SK-N-SH treated with all-trans-retinoic acid at 6 μM for 48 hours (cell line): ENCODE measurements at regions not wholly inside any gene's neighbourhood (a gene's known extent, or its start where the extent isn't known, plus 50 kb on each side); places are given as distances from the start of the nearest gene placed in this dataset.

Source experiments
- ATAC-seq: fragments of 200-7000 bp; cut with Tn5 transposase; 3 replicates; pipeline ENCODE4 v1.9.1; 2020; ENCODE audit warnings: mild to moderate bottlenecking, moderate library complexity
- ARNTL ChIP-seq: fragments of 450-650 bp; formaldehyde crosslinking; IDR thresholded peaks from 2 replicates; pipeline ENCODE4 v1.5.0; 2020; ENCODE audit warnings: low read depth, mild to moderate bottlenecking, moderate library complexity, borderline replicate concordance
- BACH2 ChIP-seq: fragments of 250-450 bp; sonication (Bioruptor Pico); IDR thresholded peaks from 2 replicates; pipeline ENCODE4 v1.9.0; 2021; ENCODE audit warnings: mild to moderate bottlenecking, borderline replicate concordance
- CSDC2 ChIP-seq: fragments of 250-450 bp; sonication (Bioruptor Pico); IDR thresholded peaks from 2 replicates; pipeline ENCODE4 v1.5.0; 2020; ENCODE audit warnings: mild to moderate bottlenecking, moderate library complexity
- GLIS3 ChIP-seq: fragments of 250-450 bp; sonication (Bioruptor Pico); IDR thresholded peaks from 2 replicates; pipeline ENCODE4 v1.5.0; 2020; ENCODE audit warnings: mild to moderate bottlenecking, moderate library complexity
- ISL1 ChIP-seq: fragments of 250-450 bp; sonication (Bioruptor Pico); IDR thresholded peaks from 2 replicates; pipeline ENCODE4 v2.1.2; 2022; ENCODE audit warnings: mild to moderate bottlenecking, moderate library complexity
- OSR1 ChIP-seq: fragments of 250-450 bp; sonication (Bioruptor Pico); IDR thresholded peaks from 2 replicates; pipeline ENCODE4 v1.8.0; 2022; ENCODE audit warnings: moderate library complexity, mild to moderate bottlenecking, inconsistent platforms
- SNAI2 ChIP-seq: fragments of 250-450 bp; sonication (Bioruptor Pico); IDR thresholded peaks from 2 replicates; pipeline ENCODE4 v1.5.0; 2020; ENCODE audit warnings: mild to moderate bottlenecking, moderate library complexity
- TCF4 ChIP-seq: fragments of 250-450 bp; sonication (Bioruptor Pico); IDR thresholded peaks from 2 replicates; pipeline ENCODE4 v1.8.0; 2021; ENCODE audit warnings: mild to moderate bottlenecking, moderate library complexity, borderline replicate concordance
- TOX ChIP-seq: fragments of 250-450 bp; sonication (Bioruptor Pico); IDR thresholded peaks from 2 replicates; pipeline ENCODE4 v1.8.0; 2021; ENCODE audit warnings: mild to moderate bottlenecking, moderate library complexity, borderline replicate concordance
- ZC3H10 ChIP-seq: fragments of 250-450 bp; sonication (Bioruptor Pico); IDR thresholded peaks from 2 replicates; pipeline ENCODE4 v1.5.1; 2021; ENCODE audit warnings: mild to moderate bottlenecking, moderate library complexity
- ZFP3 ChIP-seq: fragments of 250-450 bp; sonication (Bioruptor Pico); IDR thresholded peaks from 2 replicates; pipeline ENCODE4 v1.5.0; 2020; ENCODE audit warnings: mild to moderate bottlenecking, moderate library complexity
- ZFP30 ChIP-seq: fragments of 450-650 bp; formaldehyde crosslinking; IDR thresholded peaks from 2 replicates; pipeline ENCODE4 v1.5.0; 2022; ENCODE audit warnings: mild to moderate bottlenecking, moderate library complexity
- ZNF565 ChIP-seq: fragments of 450-650 bp; formaldehyde crosslinking; conservative IDR thresholded peaks from 2 replicates; pipeline ENCODE4 v1.5.0; 2020; ENCODE audit warnings: low read depth, mild to moderate bottlenecking, moderate library complexity
- ZNF70 ChIP-seq: fragments of 450-650 bp; formaldehyde crosslinking; IDR thresholded peaks from 2 replicates; pipeline ENCODE4 v1.5.0; 2020; ENCODE audit warnings: mild to moderate bottlenecking, moderate library complexity
- ZNF8 ChIP-seq: fragments of 450-650 bp; formaldehyde crosslinking; IDR thresholded peaks from 2 replicates; pipeline ENCODE4 v1.5.0; 2020; ENCODE audit warnings: mild to moderate bottlenecking, moderate library complexity
- TF ChIP-seq, protein P1 (sequence below): fragments of 250-450 bp; sonication (Bioruptor Pico); IDR thresholded peaks from 2 replicates; pipeline ENCODE4 v1.8.0; 2020; ENCODE audit warnings: mild to moderate bottlenecking, moderate library complexity, borderline replicate concordance
- TF ChIP-seq, protein P2 (sequence below): fragments of 250-450 bp; sonication (Bioruptor Pico); IDR thresholded peaks from 2 replicates; pipeline ENCODE4 v1.5.0; 2020; ENCODE audit warnings: mild to moderate bottlenecking, moderate library complexity
- TF ChIP-seq, protein P3 (sequence below): fragments of 250-450 bp; sonication (Bioruptor Pico); IDR thresholded peaks from 2 replicates; pipeline ENCODE4 v1.8.0; 2021; ENCODE audit warnings: low read depth, mild to moderate bottlenecking, moderate library complexity, borderline replicate concordance
- TF ChIP-seq, protein P4 (sequence below): fragments of 250-450 bp; sonication (Bioruptor Pico); IDR thresholded peaks from 2 replicates; pipeline ENCODE4 v1.5.1; 2021; ENCODE audit warnings: mild to moderate bottlenecking, moderate library complexity
- TF ChIP-seq, protein P5 (sequence below): fragments of 250-450 bp; sonication (Bioruptor Pico); IDR thresholded peaks from 2 replicates; pipeline ENCODE4 v1.5.1; 2020; ENCODE audit warnings: low read depth, mild to moderate bottlenecking, moderate library complexity

DNA sequence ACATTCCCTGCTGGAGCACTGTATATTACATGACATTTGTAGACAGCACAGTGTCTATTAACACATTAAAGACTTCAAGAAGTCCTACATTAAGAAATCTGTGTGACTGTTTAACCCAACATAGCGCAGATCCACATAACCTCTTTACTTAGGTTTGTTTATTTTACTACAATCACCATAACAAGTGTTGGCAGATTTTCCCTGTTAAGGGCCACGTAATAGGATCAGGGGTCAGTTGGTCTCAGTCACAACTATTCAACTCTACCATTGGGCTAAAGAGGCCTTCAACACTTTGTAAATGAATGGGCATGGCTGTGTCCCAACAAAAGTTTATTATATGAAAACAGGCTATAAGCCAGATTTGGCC is 51.3 kb upstream of the ADORA2B start:
- TF ChIP-seq ISL1 (CRISPR knock-in tag) (no peak), BACH2 (CRISPR knock-in tag) (no peak), SNAI2 (CRISPR knock-in tag) (no peak), ZC3H10 (CRISPR knock-in tag) (no peak), TOX (CRISPR knock-in tag) (no peak), CSDC2 (CRISPR knock-in tag) (no peak), ZNF8 (CRISPR knock-in tag) (no peak), ARNTL (no peak), ZFP30 (CRISPR knock-in tag) (no peak), ZNF70 (CRISPR knock-in tag) (no peak), ZNF565 (CRISPR knock-in tag) (no peak)
- TF ChIP-seq, protein P1, sequence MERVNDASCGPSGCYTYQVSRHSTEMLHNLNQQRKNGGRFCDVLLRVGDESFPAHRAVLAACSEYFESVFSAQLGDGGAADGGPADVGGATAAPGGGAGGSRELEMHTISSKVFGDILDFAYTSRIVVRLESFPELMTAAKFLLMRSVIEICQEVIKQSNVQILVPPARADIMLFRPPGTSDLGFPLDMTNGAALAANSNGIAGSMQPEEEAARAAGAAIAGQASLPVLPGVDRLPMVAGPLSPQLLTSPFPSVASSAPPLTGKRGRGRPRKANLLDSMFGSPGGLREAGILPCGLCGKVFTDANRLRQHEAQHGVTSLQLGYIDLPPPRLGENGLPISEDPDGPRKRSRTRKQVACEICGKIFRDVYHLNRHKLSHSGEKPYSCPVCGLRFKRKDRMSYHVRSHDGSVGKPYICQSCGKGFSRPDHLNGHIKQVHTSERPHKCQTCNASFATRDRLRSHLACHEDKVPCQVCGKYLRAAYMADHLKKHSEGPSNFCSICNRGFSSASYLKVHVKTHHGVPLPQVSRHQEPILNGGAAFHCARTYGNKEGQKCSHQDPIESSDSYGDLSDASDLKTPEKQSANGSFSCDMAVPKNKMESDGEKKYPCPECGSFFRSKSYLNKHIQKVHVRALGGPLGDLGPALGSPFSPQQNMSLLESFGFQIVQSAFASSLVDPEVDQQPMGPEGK = no peak
- TF ChIP-seq, protein P2, sequence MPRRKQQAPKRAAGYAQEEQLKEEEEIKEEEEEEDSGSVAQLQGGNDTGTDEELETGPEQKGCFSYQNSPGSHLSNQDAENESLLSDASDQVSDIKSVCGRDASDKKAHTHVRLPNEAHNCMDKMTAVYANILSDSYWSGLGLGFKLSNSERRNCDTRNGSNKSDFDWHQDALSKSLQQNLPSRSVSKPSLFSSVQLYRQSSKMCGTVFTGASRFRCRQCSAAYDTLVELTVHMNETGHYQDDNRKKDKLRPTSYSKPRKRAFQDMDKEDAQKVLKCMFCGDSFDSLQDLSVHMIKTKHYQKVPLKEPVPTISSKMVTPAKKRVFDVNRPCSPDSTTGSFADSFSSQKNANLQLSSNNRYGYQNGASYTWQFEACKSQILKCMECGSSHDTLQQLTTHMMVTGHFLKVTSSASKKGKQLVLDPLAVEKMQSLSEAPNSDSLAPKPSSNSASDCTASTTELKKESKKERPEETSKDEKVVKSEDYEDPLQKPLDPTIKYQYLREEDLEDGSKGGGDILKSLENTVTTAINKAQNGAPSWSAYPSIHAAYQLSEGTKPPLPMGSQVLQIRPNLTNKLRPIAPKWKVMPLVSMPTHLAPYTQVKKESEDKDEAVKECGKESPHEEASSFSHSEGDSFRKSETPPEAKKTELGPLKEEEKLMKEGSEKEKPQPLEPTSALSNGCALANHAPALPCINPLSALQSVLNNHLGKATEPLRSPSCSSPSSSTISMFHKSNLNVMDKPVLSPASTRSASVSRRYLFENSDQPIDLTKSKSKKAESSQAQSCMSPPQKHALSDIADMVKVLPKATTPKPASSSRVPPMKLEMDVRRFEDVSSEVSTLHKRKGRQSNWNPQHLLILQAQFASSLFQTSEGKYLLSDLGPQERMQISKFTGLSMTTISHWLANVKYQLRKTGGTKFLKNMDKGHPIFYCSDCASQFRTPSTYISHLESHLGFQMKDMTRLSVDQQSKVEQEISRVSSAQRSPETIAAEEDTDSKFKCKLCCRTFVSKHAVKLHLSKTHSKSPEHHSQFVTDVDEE (CRISPR knock-in tag) = no peak
- TF ChIP-seq, protein P3, sequence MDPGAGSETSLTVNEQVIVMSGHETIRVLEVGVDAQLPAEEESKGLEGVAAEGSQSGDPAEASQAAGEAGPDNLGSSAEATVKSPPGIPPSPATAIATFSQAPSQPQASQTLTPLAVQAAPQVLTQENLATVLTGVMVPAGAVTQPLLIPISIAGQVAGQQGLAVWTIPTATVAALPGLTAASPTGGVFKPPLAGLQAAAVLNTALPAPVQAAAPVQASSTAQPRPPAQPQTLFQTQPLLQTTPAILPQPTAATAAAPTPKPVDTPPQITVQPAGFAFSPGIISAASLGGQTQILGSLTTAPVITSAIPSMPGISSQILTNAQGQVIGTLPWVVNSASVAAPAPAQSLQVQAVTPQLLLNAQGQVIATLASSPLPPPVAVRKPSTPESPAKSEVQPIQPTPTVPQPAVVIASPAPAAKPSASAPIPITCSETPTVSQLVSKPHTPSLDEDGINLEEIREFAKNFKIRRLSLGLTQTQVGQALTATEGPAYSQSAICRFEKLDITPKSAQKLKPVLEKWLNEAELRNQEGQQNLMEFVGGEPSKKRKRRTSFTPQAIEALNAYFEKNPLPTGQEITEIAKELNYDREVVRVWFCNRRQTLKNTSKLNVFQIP (CRISPR knock-in tag) = no peak
- no peak for ATAC-seq

DNA sequence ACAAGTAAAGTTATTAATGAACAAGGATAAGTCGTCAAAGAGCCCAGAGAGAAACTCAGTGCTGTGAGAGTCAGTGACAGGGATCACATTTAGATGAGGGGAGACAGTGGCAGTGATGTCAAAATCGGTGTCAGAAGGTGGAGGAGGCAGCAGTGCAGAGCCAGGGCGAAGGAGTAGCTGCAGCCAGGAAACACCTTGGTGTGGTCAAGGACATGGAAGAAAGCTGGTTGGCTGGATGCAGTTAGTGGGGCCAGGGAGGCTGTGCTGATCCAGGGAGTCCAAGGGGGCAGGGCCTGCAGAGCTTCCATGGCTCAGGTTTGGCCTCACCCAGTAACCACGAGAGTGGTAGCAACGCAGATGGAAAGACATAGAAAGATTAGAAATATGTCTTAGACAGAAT is 50.7 kb upstream of the ADORA2B start:
- no peak for TF ChIP-seq ZNF70 (CRISPR knock-in tag)
- TF ChIP-seq, protein P4, sequence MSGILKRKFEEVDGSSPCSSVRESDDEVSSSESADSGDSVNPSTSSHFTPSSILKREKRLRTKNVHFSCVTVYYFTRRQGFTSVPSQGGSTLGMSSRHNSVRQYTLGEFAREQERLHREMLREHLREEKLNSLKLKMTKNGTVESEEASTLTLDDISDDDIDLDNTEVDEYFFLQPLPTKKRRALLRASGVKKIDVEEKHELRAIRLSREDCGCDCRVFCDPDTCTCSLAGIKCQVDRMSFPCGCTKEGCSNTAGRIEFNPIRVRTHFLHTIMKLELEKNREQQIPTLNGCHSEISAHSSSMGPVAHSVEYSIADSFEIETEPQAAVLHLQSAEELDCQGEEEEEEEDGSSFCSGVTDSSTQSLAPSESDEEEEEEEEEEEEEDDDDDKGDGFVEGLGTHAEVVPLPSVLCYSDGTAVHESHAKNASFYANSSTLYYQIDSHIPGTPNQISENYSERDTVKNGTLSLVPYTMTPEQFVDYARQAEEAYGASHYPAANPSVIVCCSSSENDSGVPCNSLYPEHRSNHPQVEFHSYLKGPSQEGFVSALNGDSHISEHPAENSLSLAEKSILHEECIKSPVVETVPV (CRISPR knock-in tag) = no peak
- TF ChIP-seq ZNF8 (CRISPR knock-in tag) = no peak
- TF ChIP-seq OSR1 = no peak
- TF ChIP-seq ZFP3 = no peak
- TF ChIP-seq GLIS3 (CRISPR knock-in tag) = no peak
- TF ChIP-seq TCF4 (CRISPR knock-in tag) = no peak
- TF ChIP-seq, protein P5, sequence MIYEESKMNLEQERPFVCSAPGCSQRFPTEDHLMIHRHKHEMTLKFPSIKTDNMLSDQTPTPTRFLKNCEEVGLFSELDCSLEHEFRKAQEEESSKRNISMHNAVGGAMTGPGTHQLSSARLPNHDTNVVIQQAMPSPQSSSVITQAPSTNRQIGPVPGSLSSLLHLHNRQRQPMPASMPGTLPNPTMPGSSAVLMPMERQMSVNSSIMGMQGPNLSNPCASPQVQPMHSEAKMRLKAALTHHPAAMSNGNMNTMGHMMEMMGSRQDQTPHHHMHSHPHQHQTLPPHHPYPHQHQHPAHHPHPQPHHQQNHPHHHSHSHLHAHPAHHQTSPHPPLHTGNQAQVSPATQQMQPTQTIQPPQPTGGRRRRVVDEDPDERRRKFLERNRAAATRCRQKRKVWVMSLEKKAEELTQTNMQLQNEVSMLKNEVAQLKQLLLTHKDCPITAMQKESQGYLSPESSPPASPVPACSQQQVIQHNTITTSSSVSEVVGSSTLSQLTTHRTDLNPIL (CRISPR knock-in tag) = no peak
- no peak for TF ChIP-seq ZNF565 (CRISPR knock-in tag)
- no peak for TF ChIP-seq BACH2 (CRISPR knock-in tag)
- TF ChIP-seq, protein P1 = no peak
- TF ChIP-seq ZC3H10 (CRISPR knock-in tag) = no peak
- no peak for ATAC-seq
